ENCODE measurements at regions not wholly inside any gene's neighbourhood (a gene's known extent, or its start where the extent isn't known, plus 50 kb on each side); places are given as distances from the start of the nearest gene placed in this dataset.

GRCh38 chr15:77866186-77866585, 211.3 kb downstream of the TBC1D2B start:
- in situ Hi-C loops (cut with HindIII; ENCODE audit: low pct_unique_long_range_greater_than_20kb, low sequenced_read_pairs) (no loop called here), intact Hi-C loops (cut with micrococcal nuclease; ENCODE audit: unreplicated experiment) (no loop called here)
- no TSS peak for BruUV-seq (replicated peaks)
- ChIA-PET POLR2A (no interaction called here), CTCF (no interaction called here)
- no peaks in the 10 kb centered on the region for H3K27me3 ChIP-seq (ENCODE audit: control insufficient read depth, insufficient read depth, low read length)
- H3K36me3 ChIP-seq (ENCODE audit: control insufficient read depth, insufficient read depth, low read length) = no peaks in the 10 kb centered on the region
- H3K4me3 ChIP-seq (ENCODE audit: low read depth in 2 of 2, low read length in 2 of 2) = no peak overlapping the region
- TF ChIP-seq SIN3A (IDR thresholded peaks at IDR 0.05; ENCODE audit: borderline replicate concordance, insufficient read depth, low read depth, low read length) = no peak
- ATAC-seq = no peak
- H3K27ac ChIP-seq (ENCODE audit: low read length) = no peak overlapping the region
- no peaks in the 10 kb centered on the region for H3K9me3 ChIP-seq (ENCODE audit: control insufficient read depth, insufficient read depth, low read depth, low read length)
- peaks cover 14% of the 10 kb centered on the region for H3K4me1 ChIP-seq (ENCODE audit: control insufficient read depth, insufficient read depth, low read length)
- DNase-seq (ENCODE audit: low read depth, low spot score) = no peak

- Histone ChIP-seq H3K36me3 (ENCODE audit: control insufficient read depth, insufficient read depth, low read length) (no peaks in the 10 kb centered on the region), H3K4me1 (ENCODE audit: control insufficient read depth, insufficient read depth, low read length) (peaks cover 14% of the 10 kb centered on the region), H3K27me3 (ENCODE audit: control insufficient read depth, insufficient read depth, low read length) (no peaks in the 10 kb centered on the region), H3K27ac (ENCODE audit: low read length) (no peak overlapping the region), H3K4me3 (ENCODE audit: low read depth in 2 of 2, low read length in 2 of 2) (no peak overlapping the region), H3K9me3 (ENCODE audit: control insufficient read depth, insufficient read depth, low read depth, low read length) (no peaks in the 10 kb centered on the region)
- DNase-seq (ENCODE audit: low read depth, low spot score) (no peak), ATAC-seq (no peak)
- ChIA-PET CTCF (no interaction called here), POLR2A (no interaction called here)
- intact Hi-C loops (cut with micrococcal nuclease; ENCODE audit: unreplicated experiment) (no loop called here), in situ Hi-C loops (cut with HindIII; ENCODE audit: low pct_unique_long_range_greater_than_20kb, low sequenced_read_pairs) (no loop called here)
- no TSS peak for BruUV-seq (replicated peaks)
- TF ChIP-seq CTCF (IDR thresholded peaks at IDR 0.05) (no peak), SIN3A (IDR thresholded peaks at IDR 0.05; ENCODE audit: borderline replicate concordance, insufficient read depth, low read depth, low read length) (no peak), POLR2AphosphoS5 (IDR thresholded peaks at IDR 0.05; ENCODE audit: low read depth, low read length) (no peak), REST (IDR thresholded peaks at IDR 0.05; ENCODE audit: insufficient read depth in 1 of 2, low read depth in 2 of 2, low read length in 1 of 2) (no peak), TCF7L2 (IDR thresholded peaks at IDR 0.05; ENCODE audit: low read depth, low read length) (no peak)
Measured at GRCh38 chr15:77865701-77866100, 211.8 kb downstream of the TBC1D2B start.

- Histone ChIP-seq H3K4me3 (ENCODE audit: low read depth in 2 of 2, low read length in 2 of 2) (no peak overlapping the region), H3K27ac (ENCODE audit: low read length) (no peak overlapping the region), H3K4me1 (ENCODE audit: control insufficient read depth, insufficient read depth, low read length) (peaks cover 14% of the 10 kb centered on the region), H3K27me3 (ENCODE audit: control insufficient read depth, insufficient read depth, low read length) (no peaks in the 10 kb centered on the region), H3K36me3 (ENCODE audit: control insufficient read depth, insufficient read depth, low read length) (no peaks in the 10 kb centered on the region), H3K9me3 (ENCODE audit: control insufficient read depth, insufficient read depth, low read depth, low read length) (no peaks in the 10 kb centered on the region)
- ChIA-PET CTCF (no interaction called here), POLR2A (no interaction called here)
- no peak for ATAC-seq
- in situ Hi-C loops (cut with HindIII; ENCODE audit: low pct_unique_long_range_greater_than_20kb, low sequenced_read_pairs) (no loop called here), intact Hi-C loops (cut with micrococcal nuclease; ENCODE audit: unreplicated experiment) (no loop called here)
- BruUV-seq (replicated peaks) = no TSS peak
- TF ChIP-seq REST (IDR thresholded peaks at IDR 0.05; ENCODE audit: insufficient read depth in 1 of 2, low read depth in 2 of 2, low read length in 1 of 2) (no peak), POLR2AphosphoS5 (IDR thresholded peaks at IDR 0.05; ENCODE audit: low read depth, low read length) (no peak)
- no peak for DNase-seq (ENCODE audit: low read depth, low spot score)
Measured at GRCh38 chr15:77865106-77865610, 212.4 kb downstream of the TBC1D2B start.

All from Panc1 (cell line).